Lung (tissue), 11 donors: ENCODE measurements at regions not wholly inside any gene's neighbourhood (a gene's known extent, or its start where the extent isn't known, plus 50 kb on each side); places are given as distances from the start of the nearest gene placed in this dataset.

ENCODE experiments used
- ATAC-seq: fragments of 200-7000 bp; cut with Tn5 transposase; one replicate; pipeline ENCODE4 v1.9.1; 2020; ENCODE audit warnings: moderate number of reproducible peaks; ENCODE audit not compliant: insufficient read depth, low FRiP score
- DNase-seq, 3 donors: peaks; one replicate each; pipeline ENCODE4 v3.0.0-alpha.2; 2013 to 2017
- H3K27ac ChIP-seq, 2 donors: one replicate each; pipeline ENCODE4 v1.5.1; 2013; ENCODE audit warnings: mild to moderate bottlenecking in 2 of 2, moderate library complexity in 2 of 2, control low read depth in 1 of 2, inconsistent platforms in 1 of 2, low read depth in 1 of 2, low read length in 1 of 2
- H3K27me3 ChIP-seq, 3 donors: one replicate each; pipeline ENCODE4 v1.5.1; 2013; ENCODE audit warnings: low read length in 2 of 3; ENCODE audit not compliant: control insufficient read depth in 3 of 3, insufficient read depth in 3 of 3
- H3K36me3 ChIP-seq, 4 donors: one replicate each; pipeline ENCODE4 v1.5.1; 2013; ENCODE audit warnings: low read length in 4 of 4, mild to moderate bottlenecking in 1 of 4, moderate library complexity in 1 of 4; ENCODE audit not compliant: control insufficient read depth in 4 of 4, insufficient read depth in 4 of 4
- H3K4me1 ChIP-seq, 5 donors: one replicate each; pipeline ENCODE4 v1.5.1; 2013; ENCODE audit warnings: low read length in 5 of 5, mild to moderate bottlenecking in 2 of 5, moderate library complexity in 1 of 5; ENCODE audit not compliant: control insufficient read depth in 5 of 5, insufficient read depth in 5 of 5
- H3K4me3 ChIP-seq: one replicate; pipeline ENCODE4 v1.5.1; 2013; ENCODE audit warnings: mild to moderate bottlenecking, control low read depth, moderate library complexity
- H3K9ac ChIP-seq, 2 donors: one replicate each; pipeline ENCODE4 v1.5.1; 2013; ENCODE audit warnings: low read length in 2 of 2, control low read depth in 1 of 2; ENCODE audit not compliant: insufficient read depth in 1 of 2
- H3K9me3 ChIP-seq, 4 donors: one replicate each; pipeline ENCODE4 v1.5.1; 2013; ENCODE audit warnings: low read length in 3 of 4, mild to moderate bottlenecking in 1 of 4, moderate library complexity in 1 of 4; ENCODE audit not compliant: control insufficient read depth in 4 of 4, insufficient read depth in 3 of 4
- CTCF ChIP-seq: IDR thresholded peaks from 2 replicates; pipeline ENCODE4 v1.5.1; 2012; ENCODE audit warnings: mild to moderate bottlenecking; ENCODE audit errors: control extremely low read depth, extremely low read depth
- whole genome bisulfite sequencing, 2 donors: extraction: QIAGEN DNeasy Blood & Tissue Kit; methylation state at CpG; one replicate each; pipeline ENCODE4 v1.1.7; 2013; 5-methylcytosine and 5-hydroxymethylcytosine counted together
- donor health status: control.
- donor health status: control.
- donor health status: Bipolar disorder and iron deficiency.
- donor health status: healthy.
- donor health status: DM: yes; HTN: yes; CAD: no.

GRCh38 chr22:44364751-44365130 is 52.0 kb upstream of the SHISAL1 start:
- Histone ChIP-seq H3K9ac (no peak overlapping the region), H3K27ac (no peak overlapping the region), H3K9me3 (no peaks in the 10 kb centered on the region), H3K36me3 (no peaks in the 10 kb centered on the region), H3K27me3 (no peaks in the 10 kb centered on the region), H3K4me3 (no peak overlapping the region), H3K4me1 (peaks cover 3 to 32% (median 14%) of the 10 kb centered on the region in 5 donors)
- DNase-seq (peak in 1 of 3 donors; percentile 15), ATAC-seq (no peak)
- no peak for TF ChIP-seq CTCF
- 75 to 83% methylated on average over 12 of the region's 12 CpGs for WGBS, 2 donors

- TF ChIP-seq CTCF = no peak
- WGBS, 2 donors = 71 to 82% methylated on average over 11 of the region's 11 CpGs
- H3K4me1 ChIP-seq = peaks cover 3 to 32% (median 15%) of the 10 kb centered on the region in 5 donors
- H3K4me3 ChIP-seq = no peak overlapping the region
- H3K27me3 ChIP-seq = no peaks in the 10 kb centered on the region
- peak overlapping the region in 1 of 2 donors; percentile 60 for H3K27ac ChIP-seq
- H3K9me3 ChIP-seq = no peaks in the 10 kb centered on the region
- no peak for DNase-seq
- ATAC-seq = no peak
- no peaks in the 10 kb centered on the region for H3K36me3 ChIP-seq
- no peak overlapping the region for H3K9ac ChIP-seq
Measured at GRCh38 chr22:44363980-44364750, 51.4 kb upstream of the SHISAL1 start.

GRCh38 chr22:44363013-44363979 is 50.5 kb upstream of the SHISAL1 start:
- Histone ChIP-seq H3K27ac (peak overlapping the region; percentile 60 to 69), H3K36me3 (no peaks in the 10 kb centered on the region), H3K9ac (no peak overlapping the region), H3K4me3 (no peak overlapping the region), H3K9me3 (no peaks in the 10 kb centered on the region), H3K4me1 (peaks cover 3 to 32% (median 15%) of the 10 kb centered on the region in 5 donors), H3K27me3 (no peaks in the 10 kb centered on the region)
- TF ChIP-seq CTCF = no peak
- peak; percentile 78 for ATAC-seq
- WGBS, 2 donors = 54 to 79% methylated on average over 32 of the region's 32 CpGs
- peak; percentile 93 to 97 (median 96) for DNase-seq
